CD4-positive, alpha-beta T cell treated with Interleukin-6 at 100 ng/mL for 8 hours (primary cell): ENCODE measurements at regions not wholly inside any gene's neighbourhood (a gene's known extent, or its start where the extent isn't known, plus 50 kb on each side); places are given as distances from the start of the nearest gene placed in this dataset.

ENCODE experiments used
- DNase-seq: peaks from one replicate; pipeline ENCODE4 v3.0.0-alpha.2; 2020; ENCODE audit warnings: mixed read lengths, low spot score

- no peak for DNase-seq
These were observed 427.9 kb upstream of the CELF2 start for GRCh38 chr10:10589540-10590303.

DNA sequence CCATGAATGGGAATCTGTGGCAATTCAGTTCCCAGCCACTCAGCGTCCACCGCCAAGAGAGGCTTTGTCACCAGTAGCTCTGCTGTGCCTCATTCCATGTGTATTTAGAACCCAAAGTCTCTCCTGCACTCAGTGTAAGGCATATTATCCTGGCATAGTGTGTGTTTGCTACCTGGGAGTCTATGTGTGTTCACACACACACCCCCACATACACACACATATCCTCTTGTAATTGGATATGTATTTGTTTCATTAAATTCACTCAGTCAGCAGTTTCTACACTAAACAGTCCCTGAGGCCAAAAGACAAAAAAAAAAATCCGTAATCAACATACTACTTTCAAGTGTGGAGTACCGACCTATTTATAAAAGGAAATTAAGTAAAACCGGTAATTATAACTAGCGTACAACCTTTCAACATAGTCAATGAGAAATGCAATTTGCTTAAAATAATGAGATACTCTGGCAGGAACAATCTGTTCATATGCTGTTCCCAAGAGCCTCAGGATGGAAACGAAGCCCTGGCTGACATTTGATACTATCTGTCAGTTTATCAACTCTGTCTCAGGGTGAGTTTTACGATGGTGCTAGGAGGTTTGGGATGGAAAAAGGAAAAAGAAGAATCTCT is 425.8 kb upstream of the CELF2 start:
- no peak for DNase-seq

- no peak for DNase-seq
These were observed 421.4 kb upstream of the CELF2 start for GRCh38 chr10:10596256-10596655.

DNA sequence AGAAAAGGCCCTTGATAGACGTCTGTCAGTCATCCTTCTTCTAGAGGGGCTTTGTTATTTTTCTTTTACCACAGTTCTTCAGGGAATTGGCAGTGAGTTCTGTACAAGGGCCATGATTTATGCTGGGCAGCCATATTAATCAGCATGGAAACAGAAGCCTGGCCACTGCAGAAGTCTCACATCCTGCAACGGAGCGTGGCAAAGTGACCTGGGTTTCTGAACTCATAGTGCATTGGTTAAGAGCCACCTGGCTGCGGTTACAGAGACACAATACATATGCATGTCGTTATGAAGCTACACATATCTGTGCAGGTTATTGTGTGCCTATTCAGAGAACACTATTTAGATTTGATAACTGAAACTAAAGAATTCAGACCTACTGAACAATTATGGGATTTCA is 419.4 kb upstream of the CELF2 start:
- DNase-seq = no peak

DNA sequence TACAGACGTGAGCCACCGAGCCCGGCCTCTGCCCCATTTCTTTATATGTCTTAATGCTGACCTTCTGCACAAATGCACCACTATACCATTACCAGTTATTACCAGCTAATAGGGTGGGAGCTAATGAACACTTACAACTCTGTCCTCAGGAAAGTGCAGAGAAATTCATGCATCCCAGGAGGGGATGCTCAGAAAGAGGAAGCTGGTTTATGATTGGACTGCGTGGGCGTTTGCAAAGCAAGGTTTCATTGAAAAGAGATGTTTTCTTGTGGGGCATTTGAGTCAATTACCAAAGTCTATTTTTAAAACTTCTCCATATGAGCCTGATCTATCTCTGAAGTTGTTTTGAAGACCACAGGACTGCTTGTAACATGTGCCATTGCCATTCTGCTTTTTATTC is 417.7 kb upstream of the CELF2 start:
- DNase-seq = no peak

GRCh38 chr10:10605551-10606081 is 412.1 kb upstream of the CELF2 start:
- DNase-seq = no peak

DNA sequence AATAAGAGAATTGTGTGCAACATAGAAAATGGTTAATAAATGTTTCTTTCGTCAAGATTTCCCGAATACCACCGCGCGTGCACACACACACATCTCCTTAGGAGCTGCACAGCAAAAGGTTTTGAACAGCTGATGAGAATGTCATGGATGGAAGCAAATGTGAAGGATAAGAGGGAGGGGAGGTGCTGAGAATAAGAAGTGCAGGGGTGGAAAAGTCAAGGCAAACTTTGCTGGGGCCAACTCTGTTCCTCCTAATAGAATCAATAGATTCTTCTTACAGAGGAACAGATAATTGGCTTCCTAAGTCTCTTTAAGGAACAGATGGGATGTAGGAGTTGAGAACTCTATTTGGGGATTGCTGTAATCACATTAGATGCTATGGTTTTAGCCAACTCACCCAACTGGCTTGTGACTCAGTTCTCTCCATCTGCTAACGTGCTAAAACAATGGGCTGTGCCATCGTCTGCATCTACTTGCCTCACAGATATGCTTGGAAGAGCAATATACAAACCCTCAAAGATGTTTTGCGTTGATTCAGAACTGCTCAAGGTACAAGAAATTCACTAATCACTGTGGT is 408.2 kb upstream of the CELF2 start:
- no peak for DNase-seq

DNA sequence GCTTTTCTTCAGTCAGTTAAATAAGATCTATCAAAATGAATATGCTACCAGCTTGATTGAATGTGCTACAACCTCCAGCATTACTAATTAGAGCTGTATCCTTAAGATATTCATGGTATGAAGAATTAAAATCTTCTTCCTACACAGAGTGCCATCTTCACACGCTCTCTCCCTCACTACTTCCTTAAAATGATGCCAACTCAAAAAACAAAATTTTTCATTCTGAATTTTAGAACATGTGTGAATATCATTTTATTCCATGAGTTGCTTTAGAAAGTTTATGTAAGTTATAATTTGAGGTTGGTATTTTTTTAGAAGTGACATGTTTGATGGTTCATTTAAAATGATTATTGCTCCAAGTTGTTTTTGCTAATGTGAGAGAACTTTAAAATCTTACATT is 407.5 kb upstream of the CELF2 start:
- DNase-seq = no peak

DNA sequence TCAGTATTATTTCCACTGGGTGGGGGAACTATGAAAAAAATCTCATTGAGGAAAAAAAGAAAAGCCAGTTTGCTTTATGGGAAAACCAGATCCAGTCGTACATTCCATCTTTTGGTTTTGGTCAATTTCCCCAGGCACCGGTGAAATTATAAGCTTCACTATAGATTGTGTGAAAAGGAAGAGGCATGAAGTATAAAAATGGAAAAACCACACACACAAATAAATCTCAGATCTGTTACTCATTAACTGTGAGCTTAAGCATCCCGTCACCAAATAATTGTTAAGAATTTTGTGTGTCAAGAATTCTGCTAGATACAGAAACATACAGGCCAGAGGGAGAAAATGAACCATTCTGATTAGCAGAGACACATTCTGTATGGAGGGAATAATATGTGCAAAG is 405.5 kb upstream of the CELF2 start:
- DNase-seq = no peak

GRCh38 chr10:10613656-10614244 is 403.9 kb upstream of the CELF2 start:
- DNase-seq = no peak

- no peak for DNase-seq
These were observed 400.0 kb upstream of the CELF2 start for GRCh38 chr10:10617686-10618085.

DNA sequence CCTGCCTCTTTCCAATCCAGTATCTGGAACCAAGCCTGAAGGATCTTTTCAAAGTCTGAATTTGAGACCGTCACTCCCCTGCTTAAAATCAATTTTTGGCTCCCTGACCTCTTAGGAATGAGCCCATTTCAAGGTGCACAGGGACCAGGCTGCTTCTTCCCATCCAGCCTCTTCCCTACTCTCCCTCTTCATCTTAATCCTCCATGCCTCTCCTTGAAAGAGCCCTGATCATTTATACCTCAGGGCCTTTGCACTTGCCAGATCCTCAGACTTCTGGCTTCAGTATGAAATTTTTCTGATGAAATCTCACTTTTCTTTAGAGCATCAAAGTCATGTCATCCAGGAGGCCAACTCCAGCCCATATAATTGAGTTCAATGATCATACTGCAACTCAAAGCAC is 399.5 kb upstream of the CELF2 start:
- DNase-seq = no peak

DNA sequence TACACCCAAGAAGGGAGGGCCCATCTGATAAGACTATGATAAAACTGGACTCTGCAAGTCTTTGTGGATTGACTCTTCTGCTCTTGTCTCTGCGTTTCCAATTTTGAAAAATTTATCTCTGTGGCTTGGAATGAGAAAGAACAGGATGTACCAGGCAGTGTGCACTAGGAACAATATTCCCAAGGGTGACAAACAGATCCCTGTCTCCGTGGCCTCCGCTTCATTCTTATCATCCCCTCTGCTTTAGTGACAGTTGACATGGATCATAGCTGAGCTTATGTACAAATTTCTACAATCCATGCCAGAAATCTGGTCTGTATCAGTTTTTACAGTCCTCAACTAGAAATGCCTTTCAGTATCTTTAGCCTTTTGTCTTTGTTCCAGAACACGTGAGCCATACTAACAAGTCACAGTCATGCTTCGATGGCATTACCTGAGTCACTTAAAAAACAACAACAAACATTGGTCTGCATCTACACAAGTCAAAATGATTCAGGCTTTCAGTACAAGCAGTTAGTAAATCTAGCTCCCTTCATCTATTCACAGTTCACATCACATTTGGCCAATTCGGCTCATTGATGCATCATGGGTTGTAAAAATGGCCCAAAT is 393.6 kb upstream of the CELF2 start:
- DNase-seq = no peak

- no peak for DNase-seq
These were observed 393.1 kb upstream of the CELF2 start for GRCh38 chr10:10624567-10624962.

GRCh38 chr10:10625491-10625890 is 392.2 kb upstream of the CELF2 start:
- no peak for DNase-seq

DNA sequence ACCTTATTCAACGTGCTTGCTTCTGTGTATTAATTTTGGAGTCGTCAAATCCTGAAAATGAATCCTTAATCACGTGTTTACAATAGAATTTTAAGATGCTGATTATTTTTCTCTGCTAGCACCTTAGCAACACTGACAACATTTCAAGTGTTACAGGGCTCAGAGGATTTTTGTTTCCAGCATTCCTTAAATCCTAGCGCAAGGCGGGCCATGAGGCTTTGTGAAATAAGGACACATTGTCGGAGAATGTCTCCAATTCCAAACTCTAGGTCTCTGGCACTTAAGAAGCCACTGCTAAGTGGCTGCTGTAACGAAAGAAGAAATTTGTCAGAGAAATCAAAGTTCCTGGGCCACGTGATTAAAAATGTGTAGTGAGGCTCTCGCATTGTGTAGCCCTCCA is 390.9 kb upstream of the CELF2 start:
- DNase-seq = no peak

DNA sequence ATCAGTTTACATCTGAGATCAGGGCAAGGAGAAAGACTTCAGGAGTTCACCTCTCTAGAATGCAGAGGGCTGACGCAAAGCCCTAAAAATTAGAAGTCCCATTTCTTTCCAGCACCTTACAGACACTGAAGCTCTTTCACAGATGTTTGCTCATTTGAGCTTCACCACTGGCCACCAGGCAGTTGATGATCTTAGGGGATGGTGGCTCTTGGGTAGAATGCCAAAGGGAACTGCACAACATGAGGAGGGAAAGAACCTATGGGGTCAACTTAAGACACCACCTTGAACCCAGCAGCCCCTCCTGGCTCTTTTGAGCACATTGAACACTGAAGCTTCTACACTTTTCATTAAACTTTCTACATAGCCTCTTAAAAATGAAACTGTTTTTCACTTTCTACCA is 390.3 kb upstream of the CELF2 start:
- DNase-seq = no peak

- no peak for DNase-seq
These were observed 388.2 kb upstream of the CELF2 start for GRCh38 chr10:10629512-10629911.

DNA sequence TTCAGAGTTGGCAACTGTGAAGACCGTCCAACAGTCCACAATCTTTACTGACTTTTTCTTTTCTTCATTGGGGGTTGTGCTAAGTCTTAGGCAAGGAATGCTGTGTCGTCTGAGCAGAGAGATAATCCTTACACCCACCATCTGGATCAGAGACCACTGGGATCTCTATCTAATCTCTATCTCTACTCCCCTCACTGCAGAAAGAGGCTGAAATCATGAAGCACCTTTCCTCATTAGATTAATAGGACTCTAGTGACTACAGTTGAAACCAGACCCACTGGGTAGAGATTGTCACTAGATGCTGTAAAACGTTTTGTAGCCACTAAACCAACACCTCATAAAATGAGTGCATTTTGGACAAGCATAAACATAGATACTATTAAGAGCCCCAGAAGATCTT is 387.4 kb upstream of the CELF2 start:
- DNase-seq = no peak

DNA sequence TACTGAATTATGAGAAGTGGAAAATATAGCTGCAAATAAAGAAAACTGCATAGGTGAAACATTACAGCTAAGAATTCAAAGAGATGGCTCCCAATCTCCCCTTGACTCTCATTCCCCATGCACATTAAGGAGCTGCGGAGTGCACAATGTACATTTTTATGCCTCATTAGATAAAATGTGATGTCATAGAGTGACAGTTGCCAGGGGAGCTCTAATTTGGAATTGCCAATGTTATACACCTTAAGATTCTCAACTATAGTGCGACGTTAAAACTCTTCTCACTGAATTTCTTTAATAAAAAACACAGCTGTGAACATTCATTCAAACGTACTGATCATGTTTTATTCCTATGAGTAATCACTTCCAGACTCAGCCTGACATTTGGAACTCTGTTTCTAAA is 386.9 kb upstream of the CELF2 start:
- no peak for DNase-seq

DNA sequence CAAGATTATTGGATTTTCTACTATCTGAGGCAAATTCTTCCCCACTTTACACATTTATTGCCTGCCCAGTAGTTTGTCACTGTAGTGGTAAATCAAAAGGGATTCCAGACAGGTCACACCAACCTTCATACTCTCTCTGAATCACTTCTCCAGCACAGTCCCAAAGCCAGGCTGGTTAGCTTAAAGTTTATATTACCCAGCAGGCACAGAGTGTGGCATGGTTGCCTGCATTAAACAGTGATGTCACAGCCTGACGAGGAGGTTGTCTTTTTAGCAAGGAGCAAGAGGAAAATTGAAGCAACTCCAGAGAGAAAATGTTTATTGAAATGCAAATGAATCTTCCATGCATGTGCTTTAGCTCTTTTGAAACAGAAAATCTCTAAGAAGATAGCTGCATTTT is 375.5 kb upstream of the CELF2 start:
- DNase-seq = no peak

- DNase-seq = no peak
These were observed 374.9 kb upstream of the CELF2 start for GRCh38 chr10:10642751-10643150.
